ENCODE measurements at regions not wholly inside any gene's neighbourhood (a gene's known extent, or its start where the extent isn't known, plus 50 kb on each side); places are given as distances from the start of the nearest gene placed in this dataset.

- no peak for DNase-seq (ENCODE audit: low read depth in 2 of 2)
Measured at GRCh38 chr21:43317959-43318358, 109.0 kb downstream of the SIK1 start.

DNA sequence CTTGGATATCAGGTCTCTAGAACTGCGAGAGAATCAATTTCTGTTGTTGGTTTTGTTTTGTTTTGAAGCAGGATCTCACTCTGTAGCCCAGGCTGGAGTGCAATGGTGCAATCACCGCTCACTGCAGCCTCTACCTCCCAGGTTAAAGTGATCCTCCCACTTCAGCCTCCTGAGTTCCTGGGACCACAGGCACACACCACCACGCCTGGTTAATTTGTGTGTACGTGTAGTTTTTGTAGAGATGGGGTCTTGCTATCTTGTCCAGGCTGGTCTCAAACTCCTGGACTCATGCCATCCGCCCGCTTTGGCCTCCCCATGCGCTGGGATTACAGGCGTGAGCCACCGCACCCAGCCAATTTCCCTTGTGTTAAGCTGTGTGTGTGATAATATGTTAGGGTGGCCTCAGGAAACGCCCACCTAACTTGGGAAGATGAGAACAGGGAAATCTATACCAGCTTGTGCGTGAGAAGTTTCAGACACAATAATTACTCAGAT lies 109.6 kb downstream of the SIK1 start:
- DNase-seq (ENCODE audit: low read depth in 2 of 2), result no peak

GRCh38 chr21:43316156-43316845 lies 110.6 kb downstream of the SIK1 start:
- DNase-seq (ENCODE audit: low read depth in 2 of 2), result no peak

DNA sequence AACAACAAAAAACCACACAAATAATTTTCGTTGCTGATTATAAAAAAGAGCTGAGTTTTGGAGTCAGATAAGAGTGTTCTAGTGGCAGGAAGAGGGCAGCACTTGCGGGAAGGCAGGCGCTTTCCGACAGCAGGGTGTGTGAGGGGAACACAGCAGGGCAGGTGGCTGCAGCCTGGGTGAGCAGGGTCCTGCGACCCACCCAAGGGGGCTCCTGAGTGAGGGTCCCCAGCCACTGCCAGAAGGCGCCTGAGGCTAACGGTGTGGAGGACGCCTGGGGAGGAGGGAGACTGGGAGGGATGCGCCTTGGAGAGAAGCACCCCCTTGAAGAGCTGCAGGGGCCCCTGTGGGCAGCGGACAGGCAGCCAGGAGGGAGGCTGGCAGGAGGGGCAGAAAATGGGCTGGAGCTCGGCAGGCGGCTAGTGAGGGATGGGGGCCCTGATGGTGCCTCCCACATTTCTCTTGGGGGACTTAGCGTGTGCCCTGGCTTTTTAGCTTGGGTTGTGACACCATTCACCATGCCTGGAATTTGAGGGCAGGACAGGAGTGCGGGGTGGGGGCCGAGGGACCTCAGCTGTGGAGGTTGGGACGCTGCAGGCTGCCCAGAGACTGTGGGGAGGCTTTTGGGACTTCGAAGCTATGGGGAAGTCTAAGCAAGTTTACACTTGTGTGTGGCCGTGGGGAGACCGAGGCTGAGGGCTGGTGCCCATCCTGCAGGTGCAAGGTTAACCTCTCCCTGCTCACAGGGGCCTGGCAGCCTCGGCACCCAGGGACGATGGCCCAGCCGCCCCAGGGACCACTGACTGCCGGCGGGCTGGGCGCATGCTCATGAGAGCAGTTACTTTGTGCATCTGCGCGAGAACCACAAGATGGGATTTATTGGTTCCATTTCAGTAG lies 111.4 kb downstream of the SIK1 start:
- no peak for DNase-seq (ENCODE audit: low read depth in 2 of 2)

GRCh38 chr21:43313939-43314405 lies 113.0 kb downstream of the SIK1 start:
- DNase-seq (ENCODE audit: low read depth in 2 of 2), result no peak

GRCh38 chr21:43313221-43313938 lies 113.6 kb downstream of the SIK1 start:
- no peak for DNase-seq (ENCODE audit: low read depth in 2 of 2)

DNA sequence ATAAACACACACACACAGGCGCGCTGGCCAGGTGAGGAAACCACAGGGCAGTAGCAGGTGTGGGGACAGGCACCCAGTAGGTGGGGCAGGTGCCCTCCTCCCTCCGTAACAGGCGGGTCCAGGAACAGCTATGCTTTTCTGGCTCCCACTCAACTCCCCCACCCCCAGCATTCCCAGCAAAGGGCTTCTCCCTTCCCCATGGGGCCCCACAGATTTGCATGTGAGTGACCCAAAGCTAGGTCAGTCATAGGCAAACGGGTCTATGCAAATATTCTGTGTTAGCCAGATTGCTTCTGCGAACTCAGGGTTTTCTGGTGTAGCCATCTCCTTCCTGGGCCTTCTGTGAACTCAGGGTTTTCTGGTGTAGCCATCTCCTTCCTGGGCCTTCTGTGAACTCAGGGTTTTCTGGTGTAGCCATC lies 114.2 kb downstream of the SIK1 start:
- DNase-seq (ENCODE audit: low read depth in 2 of 2), result no peak

DNA sequence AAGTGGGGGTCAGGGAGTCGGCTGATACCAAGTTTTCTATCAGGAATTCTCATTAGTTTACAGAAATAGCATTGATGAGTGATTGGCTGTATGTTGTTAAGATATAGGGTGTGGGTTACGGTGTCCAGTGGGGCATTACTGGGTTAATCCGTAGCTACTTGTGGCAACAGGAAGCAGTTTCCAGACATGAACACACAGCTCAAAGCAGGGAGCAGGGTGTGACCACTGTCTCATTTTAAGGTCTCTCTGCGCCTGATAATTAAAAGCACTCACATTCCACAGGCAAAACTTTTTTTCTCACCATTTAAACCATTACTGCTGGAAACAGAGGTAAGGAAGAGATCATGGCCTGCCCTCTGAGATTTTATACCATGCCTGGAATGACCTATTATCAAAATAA lies 114.9 kb downstream of the SIK1 start:
- no peak for DNase-seq (ENCODE audit: low read depth in 2 of 2)

GRCh38 chr21:43311301-43311817 lies 115.6 kb downstream of the SIK1 start:
- DNase-seq (ENCODE audit: low read depth in 2 of 2), result no peak

GRCh38 chr21:43308815-43309283 lies 118.1 kb downstream of the SIK1 start:
- no peak for DNase-seq (ENCODE audit: low read depth in 2 of 2)

DNA sequence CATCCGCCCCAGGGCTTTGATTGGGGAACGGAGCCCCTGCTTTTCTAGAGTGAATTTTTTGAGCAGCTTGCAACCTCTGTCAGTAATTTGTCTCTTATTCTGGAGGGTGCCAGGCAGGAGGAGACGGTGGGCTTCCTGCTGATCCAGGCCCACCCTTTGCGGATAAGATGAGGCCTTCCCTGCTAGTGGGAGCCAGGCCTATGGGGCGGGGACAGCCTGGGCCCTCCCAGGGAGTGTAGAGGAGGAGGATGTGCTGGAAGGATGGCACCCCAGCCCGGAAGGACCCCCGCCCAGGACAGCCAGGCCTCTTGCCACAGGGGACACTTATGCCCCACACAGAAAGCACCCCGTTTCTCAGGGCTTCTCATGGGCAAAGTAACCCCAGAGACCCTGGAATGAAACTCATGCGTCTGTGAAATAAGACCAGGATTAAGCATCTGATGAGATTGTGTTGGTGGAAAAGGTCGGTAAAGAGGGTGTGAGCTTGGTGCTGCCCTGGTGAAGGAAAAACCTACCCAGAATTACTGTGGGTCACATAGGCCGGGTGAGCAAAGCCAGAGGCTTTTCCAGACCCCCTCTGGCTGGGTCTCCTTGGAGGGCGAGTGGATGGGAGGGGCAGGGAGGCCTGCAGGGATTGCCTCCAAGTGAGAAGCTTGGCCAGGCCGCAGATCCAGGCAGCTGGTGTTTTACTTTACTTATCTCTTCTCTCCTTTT lies 118.7 kb downstream of the SIK1 start:
- DNase-seq (ENCODE audit: low read depth in 2 of 2), result no peak

DNA sequence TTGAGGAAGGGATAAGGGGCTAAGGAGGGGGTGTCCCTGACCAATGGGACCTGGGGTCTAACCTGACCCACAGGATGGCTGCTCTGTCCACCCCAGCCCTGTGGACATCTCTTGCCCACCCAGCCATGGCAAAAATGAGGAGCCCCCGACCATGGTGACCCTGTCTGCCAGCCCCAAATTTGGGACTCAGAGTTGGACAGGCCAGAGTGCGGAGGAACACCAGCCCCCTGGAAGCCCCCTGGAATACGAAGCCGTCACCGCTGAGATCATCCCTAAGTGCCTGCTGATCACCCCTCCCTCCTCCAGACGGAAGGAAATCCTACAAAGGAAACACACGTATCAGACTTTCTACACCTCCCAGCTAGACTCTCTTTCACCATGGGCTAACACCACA lies 119.3 kb downstream of the SIK1 start:
- no peak for DNase-seq (ENCODE audit: low read depth in 2 of 2)

DNA sequence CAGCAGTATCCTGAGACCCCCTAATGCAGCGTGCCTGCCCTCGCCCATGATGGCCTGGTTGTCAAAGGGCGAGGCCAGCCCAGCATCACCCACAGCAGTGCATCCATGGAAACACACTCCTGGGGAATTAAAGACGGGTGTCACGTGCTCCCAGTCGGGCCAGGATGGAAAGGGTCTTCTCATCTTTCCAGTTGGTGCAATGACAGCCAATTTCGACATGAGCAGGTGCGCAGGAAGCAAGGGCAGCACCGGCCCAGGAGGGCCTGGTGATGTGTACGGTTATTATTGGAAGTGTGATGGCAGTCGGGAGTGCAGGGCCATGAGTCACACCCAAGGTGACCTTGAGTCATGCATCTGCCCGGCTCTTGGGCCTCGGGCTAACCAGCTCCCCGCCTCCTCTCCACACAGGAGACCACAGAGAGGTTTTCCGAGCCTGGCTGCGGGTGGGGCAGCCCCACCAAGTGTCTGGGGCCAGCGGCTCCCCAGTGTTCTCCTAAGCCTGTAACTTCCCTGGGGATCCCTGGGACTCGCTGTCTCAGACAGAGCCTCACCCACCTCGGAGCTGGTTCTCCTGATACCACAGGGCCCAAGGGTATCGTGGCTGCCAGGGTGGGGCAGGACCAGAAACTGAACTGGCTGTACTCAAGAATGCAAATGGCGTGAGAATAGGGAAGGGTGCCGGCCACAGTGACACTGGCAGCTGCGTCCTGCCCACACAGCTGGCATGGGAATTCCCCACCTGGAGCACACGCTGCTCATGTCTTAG lies 119.8 kb downstream of the SIK1 start:
- DNase-seq (ENCODE audit: low read depth in 2 of 2), result no peak

DNA sequence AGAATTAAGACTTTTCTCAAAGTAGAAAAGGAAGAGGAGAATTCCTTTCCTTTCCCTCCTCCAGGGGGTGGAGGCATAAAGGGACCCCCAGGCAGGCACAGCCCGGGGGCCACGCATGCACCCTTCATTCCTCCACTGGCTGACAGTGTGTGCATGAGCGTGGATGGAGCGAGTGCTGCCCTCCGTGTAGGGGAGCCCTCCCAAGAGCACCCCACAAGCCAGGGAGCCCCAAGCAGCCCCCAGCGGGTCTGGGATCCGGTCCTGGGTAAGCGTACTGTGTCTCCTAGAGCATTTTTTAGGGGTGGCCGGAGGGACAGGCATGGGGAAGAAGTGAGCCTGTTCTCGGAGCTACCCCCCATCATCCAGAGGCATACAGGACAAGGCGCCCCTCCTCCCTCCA lies 120.5 kb downstream of the SIK1 start:
- no peak for DNase-seq (ENCODE audit: low read depth in 2 of 2)

DNA sequence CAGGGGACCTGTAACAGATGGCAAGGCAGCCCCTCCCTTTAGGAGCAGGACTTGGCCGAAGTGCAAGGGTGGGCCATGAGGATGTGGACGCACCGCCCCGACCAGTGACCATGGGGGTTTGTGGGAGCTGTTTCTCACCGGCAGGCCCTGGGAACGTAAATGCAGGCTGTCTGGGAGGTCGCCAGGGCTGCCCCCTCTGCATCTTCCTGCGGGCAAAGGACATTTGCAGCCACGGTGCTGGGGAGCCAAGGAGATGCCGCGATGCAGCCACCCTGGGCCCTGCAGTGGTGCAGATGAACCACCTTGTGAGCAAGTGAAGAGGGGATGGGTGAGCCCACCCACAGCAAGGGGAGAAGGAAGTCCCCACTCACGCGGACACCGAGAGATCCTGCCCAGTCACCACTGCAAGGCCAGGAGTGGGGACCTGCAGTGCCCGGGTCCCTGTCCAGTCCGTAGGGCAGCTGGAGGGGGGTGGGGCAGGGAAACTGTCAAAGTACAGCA lies 121.1 kb downstream of the SIK1 start:
- DNase-seq (ENCODE audit: low read depth in 2 of 2), result no peak

DNA sequence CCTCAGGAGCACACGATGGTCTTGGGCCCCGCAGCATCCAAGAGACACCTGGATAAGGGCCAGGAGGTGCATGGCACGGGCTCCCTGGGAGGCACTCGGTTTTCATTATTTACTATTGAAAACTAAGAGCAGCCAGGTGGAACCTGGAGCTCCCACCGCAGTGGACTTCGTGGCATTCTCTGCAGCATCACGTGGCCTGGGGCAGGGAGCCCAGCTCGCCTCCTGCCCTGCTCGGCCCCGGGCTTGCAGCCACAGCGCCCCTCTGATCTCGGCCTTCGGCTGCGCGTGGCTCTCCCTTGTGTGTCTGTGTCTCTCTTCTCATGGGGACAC lies 121.6 kb downstream of the SIK1 start:
- DNase-seq (ENCODE audit: low read depth in 2 of 2), result no peak

DNA sequence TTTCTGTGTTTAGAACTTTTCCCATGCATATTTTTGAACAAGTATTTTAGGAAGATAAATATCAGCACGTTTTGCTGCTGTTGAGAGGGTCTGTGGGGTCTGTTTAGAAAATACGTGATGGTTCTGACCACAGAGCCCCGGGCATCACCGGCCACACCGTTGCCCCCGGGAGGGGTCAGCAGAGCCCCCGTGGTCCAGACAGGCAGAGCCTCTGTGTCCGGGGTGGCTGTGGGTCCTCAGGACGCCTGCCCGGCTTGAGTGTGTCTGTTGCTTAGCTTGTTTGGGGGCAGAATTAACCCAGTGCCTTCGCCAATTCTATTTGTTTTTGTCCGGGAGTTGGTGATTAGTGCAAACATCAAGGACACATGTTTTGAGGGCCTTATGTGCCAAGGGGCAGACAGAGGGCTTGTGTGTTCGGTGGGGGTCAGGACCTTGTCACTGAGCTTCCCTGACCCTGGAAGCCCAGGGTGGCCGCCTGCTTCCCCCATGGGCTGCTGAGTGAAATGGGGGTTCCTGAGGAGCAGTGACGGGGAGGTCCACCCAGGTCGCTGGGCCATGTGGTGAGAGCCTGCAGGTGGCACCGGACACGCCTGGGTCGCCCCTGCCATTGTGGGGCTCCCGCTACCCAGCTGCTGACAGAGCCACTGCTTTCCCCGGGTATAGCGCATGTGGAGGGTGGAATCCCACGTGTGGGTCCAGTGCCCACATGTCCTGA lies 122.2 kb downstream of the SIK1 start:
- no peak for DNase-seq (ENCODE audit: low read depth in 2 of 2)

DNA sequence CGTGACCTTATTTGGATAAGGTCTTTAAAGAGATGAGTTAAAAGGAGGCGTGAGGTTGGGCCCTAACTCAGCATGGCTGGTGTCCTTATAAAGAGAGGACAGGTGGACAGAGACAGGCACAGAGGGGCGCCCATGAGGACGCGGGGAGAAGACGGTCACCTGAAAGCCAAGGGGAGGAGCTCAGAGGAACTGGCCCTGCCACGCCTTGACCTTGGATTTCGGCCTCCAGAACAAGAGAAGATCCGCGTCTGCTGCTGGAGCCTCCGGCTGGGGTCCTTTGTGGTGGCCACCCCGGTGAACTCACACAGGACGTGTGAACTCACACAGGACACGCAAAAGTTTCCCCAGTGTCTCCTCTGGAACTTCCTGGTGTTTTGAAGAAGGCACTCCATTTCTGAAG lies 122.7 kb downstream of the SIK1 start:
- no peak for DNase-seq (ENCODE audit: low read depth in 2 of 2)

DNA sequence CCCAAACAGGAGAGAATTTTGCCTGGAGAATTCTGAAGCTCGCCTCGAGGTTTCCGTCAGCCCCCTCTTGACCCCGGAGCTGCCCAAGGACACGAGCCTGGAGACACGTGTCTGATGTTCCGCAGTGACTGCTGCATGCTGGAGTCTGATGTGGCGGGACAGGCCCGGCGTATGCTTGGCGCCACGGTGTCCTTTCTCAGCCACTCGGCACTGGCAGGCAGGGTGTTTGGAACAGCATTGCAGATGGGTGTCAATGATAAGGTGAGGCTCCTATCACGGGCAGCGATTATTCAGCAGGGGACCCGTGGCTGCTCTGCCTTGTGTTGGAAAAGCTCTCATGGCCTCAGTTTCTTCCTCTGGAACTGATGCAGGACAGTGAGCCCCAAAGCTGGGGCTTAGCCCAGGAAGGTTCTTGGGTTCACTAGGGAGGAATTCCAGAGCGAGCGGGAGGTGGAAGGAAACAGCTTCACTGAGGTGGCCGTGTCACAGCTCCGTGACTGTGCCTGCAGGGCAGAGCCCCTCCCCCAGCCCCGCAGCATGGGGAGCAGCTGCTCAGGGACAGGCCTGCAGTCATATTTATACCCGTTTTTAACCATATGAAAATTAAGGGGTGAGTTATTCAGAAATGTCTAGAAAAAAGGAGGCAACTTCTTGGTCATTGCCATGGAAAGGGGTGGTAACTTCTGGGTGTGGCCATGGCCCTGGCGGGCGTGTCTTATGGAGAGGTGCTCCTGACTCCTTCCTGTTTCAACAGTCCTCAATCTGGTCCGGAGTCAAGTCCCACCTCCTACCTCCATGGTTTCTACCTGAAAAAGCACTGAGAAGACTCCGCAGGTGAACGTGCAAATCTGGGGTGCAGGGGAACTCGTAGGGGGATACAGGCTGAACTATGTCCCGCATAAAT lies 123.4 kb downstream of the SIK1 start:
- DNase-seq (ENCODE audit: low read depth in 2 of 2), result no peak
